HK-2 (cell line): ENCODE measurements at regions not wholly inside any gene's neighbourhood (a gene's known extent, or its start where the extent isn't known, plus 50 kb on each side); places are given as distances from the start of the nearest gene placed in this dataset.
"Not testable (repeated sequence)": the region's sequence is repeated elsewhere in the genome, so short reads cannot be mapped to it uniquely, and the experiment has no call there.

Experiments
- DNase-seq: peaks from one replicate; pipeline ENCODE4 v3.0.0-alpha.2; 2018; ENCODE audit not compliant: unreplicated experiment

GRCh38 chr6:145063091-145063490 is 672.2 kb downstream of the EPM2A start:
- no peak for DNase-seq

GRCh38 chr6:145067430-145067829 is 667.9 kb downstream of the EPM2A start:
- no peak for DNase-seq

- DNase-seq: no peak
Observed at GRCh38 chr6:145068577-145068976, 666.7 kb downstream of the EPM2A start.

- DNase-seq: no peak
Observed at GRCh38 chr6:145069966-145070365, 665.4 kb downstream of the EPM2A start.

- no peak for DNase-seq
Observed at GRCh38 chr6:145070791-145071190, 664.5 kb downstream of the EPM2A start.

- no peak for DNase-seq
Observed at GRCh38 chr6:145071836-145072235, 663.5 kb downstream of the EPM2A start.

- DNase-seq: no peak
Observed at GRCh38 chr6:145073811-145074210, 661.5 kb downstream of the EPM2A start.

- no peak for DNase-seq
Observed at GRCh38 chr6:145074805-145075204, 660.5 kb downstream of the EPM2A start.

GRCh38 chr6:145075425-145075824 is 659.9 kb downstream of the EPM2A start:
- no peak for DNase-seq

GRCh38 chr6:145076115-145076841 is 659.0 kb downstream of the EPM2A start:
- no peak for DNase-seq

- DNase-seq: no peak
Observed at GRCh38 chr6:145077382-145077781, 657.9 kb downstream of the EPM2A start.

GRCh38 chr6:145080651-145081050 is 654.7 kb downstream of the EPM2A start:
- DNase-seq: no peak

- DNase-seq: no peak
Observed at GRCh38 chr6:145081677-145082076, 653.6 kb downstream of the EPM2A start.

GRCh38 chr6:145082359-145082758 is 653.0 kb downstream of the EPM2A start:
- no peak for DNase-seq

- no peak for DNase-seq
Observed at GRCh38 chr6:145086197-145086596, 649.1 kb downstream of the EPM2A start.

GRCh38 chr6:145087034-145087433 is 648.3 kb downstream of the EPM2A start:
- DNase-seq: no peak

GRCh38 chr6:145090801-145091585 is 644.3 kb downstream of the EPM2A start:
- no peak for DNase-seq

- DNase-seq: no peak
Observed at GRCh38 chr6:145091586-145092142, 643.7 kb downstream of the EPM2A start.

- DNase-seq: no peak
Observed at GRCh38 chr6:145092554-145092953, 642.8 kb downstream of the EPM2A start.

- no peak for DNase-seq
Observed at GRCh38 chr6:145093226-145093625, 642.1 kb downstream of the EPM2A start.

GRCh38 chr6:145096846-145097245 is 638.5 kb downstream of the EPM2A start:
- no peak for DNase-seq

- not testable (repeated sequence) for DNase-seq
Observed at GRCh38 chr6:145098127-145098526, 637.2 kb downstream of the EPM2A start.

GRCh38 chr6:145099713-145100112 is 635.6 kb downstream of the EPM2A start:
- DNase-seq: no peak
